GM13976 (cell line): ENCODE measurements at regions not wholly inside any gene's neighbourhood (a gene's known extent, or its start where the extent isn't known, plus 50 kb on each side); places are given as distances from the start of the nearest gene placed in this dataset.

Source experiments
- DNase-seq: peaks from one replicate; pipeline ENCODE4 v3.0.0; 2012; ENCODE audit warnings: low spot score
- CTCF ChIP-seq: IDR thresholded peaks from 2 replicates; pipeline ENCODE4 v1.5.1; 2012; ENCODE audit warnings: borderline replicate concordance, mild to moderate bottlenecking; ENCODE audit not compliant: insufficient read depth; ENCODE audit errors: extremely low read depth, missing control alignments, control extremely low read depth
- in situ Hi-C: fragments of 300-500 bp; cut with MboI; formaldehyde crosslinking; loops from one replicate; pipeline ENCODE4 v1.12.0; 2022; ENCODE audit warnings: low sequenced_read_pairs, mixed read lengths, inconsistent platforms; ENCODE audit not compliant: unreplicated experiment

GRCh38 chrX:40149286-40150175 is 51.8 kb upstream of the BCOR start:
- DNase-seq = no peak

GRCh38 chrX:40148385-40149285 is 50.9 kb upstream of the BCOR start:
- DNase-seq = no peak
- no peak for TF ChIP-seq CTCF
- in situ Hi-C loops = no loop called here

More at GRCh38 chrX:40149286-40150175, 51.8 kb upstream of the BCOR start:
- no peak for TF ChIP-seq CTCF
- in situ Hi-C loops = no loop called here

- TF ChIP-seq CTCF = no peak
- DNase-seq = no peak
- in situ Hi-C loops = no loop called here
Measured at GRCh38 chrX:40147971-40148370, 50.2 kb upstream of the BCOR start.
